ENCODE measurements at regions not wholly inside any gene's neighbourhood (a gene's known extent, or its start where the extent isn't known, plus 50 kb on each side); places are given as distances from the start of the nearest gene placed in this dataset.

DNA sequence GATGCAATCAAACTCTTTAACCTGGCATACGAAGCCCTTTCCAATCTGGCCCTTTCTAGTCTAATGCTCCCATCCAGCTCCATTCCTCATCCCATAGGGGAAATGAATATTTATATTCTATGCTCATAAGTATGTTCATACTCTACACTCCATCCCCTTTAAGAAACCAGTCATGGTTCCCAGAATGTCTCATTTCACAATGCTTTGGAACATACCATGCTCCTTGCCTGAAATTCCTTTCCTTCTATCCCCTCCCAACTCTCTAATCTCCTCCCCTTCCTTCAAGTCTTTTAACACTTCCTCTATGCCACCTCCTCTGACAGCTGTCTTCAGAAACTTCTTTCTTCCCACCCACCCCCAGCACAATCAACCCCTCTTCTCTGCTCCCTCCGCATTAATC lies 207.0 kb upstream of the CAND1 start:
- TF ChIP-seq, protein P1, sequence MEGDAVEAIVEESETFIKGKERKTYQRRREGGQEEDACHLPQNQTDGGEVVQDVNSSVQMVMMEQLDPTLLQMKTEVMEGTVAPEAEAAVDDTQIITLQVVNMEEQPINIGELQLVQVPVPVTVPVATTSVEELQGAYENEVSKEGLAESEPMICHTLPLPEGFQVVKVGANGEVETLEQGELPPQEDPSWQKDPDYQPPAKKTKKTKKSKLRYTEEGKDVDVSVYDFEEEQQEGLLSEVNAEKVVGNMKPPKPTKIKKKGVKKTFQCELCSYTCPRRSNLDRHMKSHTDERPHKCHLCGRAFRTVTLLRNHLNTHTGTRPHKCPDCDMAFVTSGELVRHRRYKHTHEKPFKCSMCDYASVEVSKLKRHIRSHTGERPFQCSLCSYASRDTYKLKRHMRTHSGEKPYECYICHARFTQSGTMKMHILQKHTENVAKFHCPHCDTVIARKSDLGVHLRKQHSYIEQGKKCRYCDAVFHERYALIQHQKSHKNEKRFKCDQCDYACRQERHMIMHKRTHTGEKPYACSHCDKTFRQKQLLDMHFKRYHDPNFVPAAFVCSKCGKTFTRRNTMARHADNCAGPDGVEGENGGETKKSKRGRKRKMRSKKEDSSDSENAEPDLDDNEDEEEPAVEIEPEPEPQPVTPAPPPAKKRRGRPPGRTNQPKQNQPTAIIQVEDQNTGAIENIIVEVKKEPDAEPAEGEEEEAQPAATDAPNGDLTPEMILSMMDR (IDR thresholded peaks at IDR 0.05), result no peak
- no peak for TF ChIP-seq POLR2A (IDR thresholded peaks at IDR 0.05)
- TF ChIP-seq POLR2AphosphoS5 (IDR thresholded peaks at IDR 0.05), result no peak

Data from breast epithelium (tissue), 3 donors.